LNCAP (cell line): ENCODE measurements at regions not wholly inside any gene's neighbourhood (a gene's known extent, or its start where the extent isn't known, plus 50 kb on each side); places are given as distances from the start of the nearest gene placed in this dataset.
A peak's percentile ranks its signal among the peaks of the same experiment; 100 is the strongest.

Source experiments
- CTCF ChIP-seq: fragments of 450-650 bp; IDR thresholded peaks from 2 replicates; pipeline ENCODE4 v1.5.1; 2017; ENCODE audit warnings: mild to moderate bottlenecking

DNA sequence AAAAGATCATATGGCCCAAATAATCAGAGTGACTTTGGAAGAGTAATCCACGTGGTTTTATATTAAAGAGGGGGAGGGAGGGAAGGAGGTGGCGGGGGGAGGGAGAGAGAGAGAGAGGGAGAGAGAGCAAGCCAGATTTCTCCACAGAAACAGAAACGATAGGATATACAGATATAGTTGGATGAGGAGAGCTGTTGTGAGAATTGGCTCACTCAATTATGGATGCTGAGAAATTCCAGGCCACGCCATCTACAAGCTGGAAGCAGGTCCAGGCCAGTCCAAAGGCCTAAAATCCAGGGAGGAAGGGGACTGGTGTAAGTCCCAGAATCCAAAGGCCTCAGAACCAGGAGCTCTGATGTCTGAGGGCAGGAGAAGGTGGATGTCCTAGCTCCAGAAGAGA is 75.5 kb downstream of the CXCL12 start:
- no peak for TF ChIP-seq CTCF

DNA sequence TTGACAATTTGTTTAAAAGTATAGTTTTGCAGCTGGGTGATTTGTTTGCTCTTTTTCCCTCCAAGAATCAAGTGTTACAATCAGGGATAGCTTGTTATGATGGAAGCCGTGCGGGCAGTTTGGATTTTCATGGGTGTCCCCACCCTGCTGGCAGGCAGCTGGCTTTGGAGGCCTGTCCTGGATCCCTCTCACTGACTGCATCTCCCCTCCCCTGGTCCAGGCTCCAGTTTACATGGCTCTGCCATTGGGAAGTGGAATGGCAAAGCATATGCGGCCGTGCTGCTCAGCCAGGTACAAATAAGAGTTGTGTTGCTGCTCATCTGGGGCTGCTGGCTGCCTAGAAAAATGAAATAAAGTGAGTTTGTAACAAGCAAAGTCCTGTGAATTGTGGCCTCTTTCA is 76.0 kb downstream of the CXCL12 start:
- TF ChIP-seq CTCF, result no peak

DNA sequence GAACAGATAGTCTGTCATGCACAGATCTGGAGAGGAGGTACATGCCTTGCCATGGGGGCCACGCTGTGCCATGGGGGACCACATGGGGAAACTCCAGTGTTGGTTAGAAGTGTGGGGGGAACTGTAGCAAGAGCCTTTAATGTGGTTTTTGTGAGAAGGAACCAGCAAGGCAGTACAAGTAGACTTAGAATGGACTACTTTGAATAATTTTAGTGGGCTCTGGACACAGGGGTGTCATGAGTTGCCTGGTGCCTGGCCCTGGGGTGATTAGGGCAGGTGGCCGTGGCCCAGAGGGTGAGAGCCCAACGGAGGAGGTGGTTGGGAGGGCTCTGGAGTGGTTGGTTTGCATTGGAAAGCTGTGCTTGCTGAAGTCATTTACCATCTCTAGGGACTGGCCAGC is 77.2 kb downstream of the CXCL12 start:
- TF ChIP-seq CTCF, result no peak

GRCh38 chr10:44306762-44307161 is 78.1 kb downstream of the CXCL12 start:
- TF ChIP-seq CTCF, result peak; percentile 19; the same call in 1 of the 2 replicates

GRCh38 chr10:44306147-44306710 is 78.7 kb downstream of the CXCL12 start:
- TF ChIP-seq CTCF, result no peak

DNA sequence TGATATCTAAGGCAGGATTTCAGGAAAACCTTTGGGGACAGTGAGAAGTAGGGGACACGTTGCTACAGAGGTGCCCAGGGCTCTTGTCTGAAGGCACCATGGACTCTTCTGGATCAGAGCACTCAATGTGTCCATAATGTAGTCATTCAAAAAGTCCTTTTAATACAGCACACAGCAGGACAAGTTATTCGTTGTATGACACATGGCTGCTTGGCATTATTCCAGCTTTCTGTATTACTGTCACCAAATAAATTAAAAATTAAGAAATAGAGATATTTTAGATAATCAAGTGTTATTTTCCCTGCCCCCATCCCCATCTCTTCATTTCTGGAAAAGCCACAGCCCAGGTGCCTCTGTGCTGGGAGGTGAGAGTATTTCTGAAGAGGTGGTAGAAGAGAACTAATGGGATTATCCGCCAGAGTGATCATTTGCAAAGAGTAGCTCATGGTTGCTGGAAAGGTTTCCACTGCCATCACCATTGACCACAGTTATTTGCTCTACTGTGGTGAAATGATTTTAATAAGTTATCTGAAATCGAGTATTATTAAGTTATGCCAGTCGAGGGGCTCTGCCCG is 83.0 kb downstream of the CXCL12 start:
- no peak for TF ChIP-seq CTCF

GRCh38 chr10:44300666-44301649 is 83.9 kb downstream of the CXCL12 start:
- no peak for TF ChIP-seq CTCF
